Hematopoietic multipotent progenitor cell treated with erythropoietin and hydrocortisone succinate and interleukin-3 and kit ligand, for 4 days (in vitro differentiated cells): ENCODE measurements at regions not wholly inside any gene's neighbourhood (a gene's known extent, or its start where the extent isn't known, plus 50 kb on each side); places are given as distances from the start of the nearest gene placed in this dataset.
A peak's percentile ranks its signal among the peaks of the same experiment; 100 is the strongest.

Experiments used
- DNase-seq: peaks from one replicate; pipeline ENCODE4 v3.0.0-alpha.2; 2015

DNA sequence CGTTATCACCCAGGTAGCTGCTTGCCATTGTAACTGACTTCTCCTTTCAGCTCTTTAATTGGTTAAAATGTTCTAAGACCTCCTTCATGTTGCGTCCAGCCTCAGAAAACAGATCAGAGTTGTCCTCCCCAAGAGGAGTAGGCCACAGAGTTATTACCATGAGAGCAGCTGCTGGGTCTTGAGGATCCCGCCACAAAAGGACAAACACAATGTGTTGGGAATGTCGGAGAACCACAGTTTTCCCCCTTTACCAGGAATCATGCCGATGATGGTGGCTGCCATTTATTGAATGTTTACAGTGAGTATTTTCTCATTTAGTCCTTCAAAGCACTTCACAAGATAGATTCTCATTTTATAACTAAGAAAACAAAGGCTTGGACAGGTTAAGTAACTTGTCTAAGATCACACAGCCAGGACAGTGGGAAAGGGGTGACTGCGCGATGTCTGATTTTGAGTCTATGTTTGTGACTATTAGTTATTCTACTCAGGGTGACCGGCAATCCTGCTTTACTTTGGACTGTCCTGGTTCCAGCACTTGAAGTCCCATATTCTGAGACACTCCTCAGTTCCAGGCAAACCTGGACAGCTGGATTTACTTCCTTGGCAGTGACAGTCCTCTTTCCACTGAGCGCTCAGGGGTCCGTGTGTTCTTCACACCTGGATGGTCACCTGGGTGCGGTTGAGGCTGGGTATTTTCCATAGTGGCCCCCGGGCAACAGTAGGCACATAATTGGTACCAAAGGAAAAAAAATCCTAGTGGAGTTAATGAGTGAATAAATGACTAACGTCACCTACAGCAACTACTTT, 93.6 kb downstream of the LIPG start:
- DNase-seq: no peak

DNA sequence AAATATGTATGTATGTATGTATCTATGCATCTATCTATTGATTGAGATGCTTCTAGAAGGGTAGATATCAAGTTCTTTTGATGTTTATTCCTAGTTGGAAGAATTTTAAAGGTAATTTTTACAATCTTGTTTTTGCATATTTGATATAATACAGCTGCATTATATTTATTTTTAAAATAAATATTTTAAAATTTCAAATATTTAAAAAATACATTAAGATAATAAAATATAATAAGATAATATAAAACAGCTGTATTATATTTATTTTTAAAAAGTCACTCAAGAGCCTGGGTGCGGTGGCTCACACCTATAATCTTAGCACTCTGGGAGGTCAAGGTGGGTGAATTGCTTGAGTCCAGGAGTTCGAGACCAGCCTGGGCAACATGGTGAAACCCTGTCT, 92.5 kb downstream of the LIPG start:
- DNase-seq: no peak

DNA sequence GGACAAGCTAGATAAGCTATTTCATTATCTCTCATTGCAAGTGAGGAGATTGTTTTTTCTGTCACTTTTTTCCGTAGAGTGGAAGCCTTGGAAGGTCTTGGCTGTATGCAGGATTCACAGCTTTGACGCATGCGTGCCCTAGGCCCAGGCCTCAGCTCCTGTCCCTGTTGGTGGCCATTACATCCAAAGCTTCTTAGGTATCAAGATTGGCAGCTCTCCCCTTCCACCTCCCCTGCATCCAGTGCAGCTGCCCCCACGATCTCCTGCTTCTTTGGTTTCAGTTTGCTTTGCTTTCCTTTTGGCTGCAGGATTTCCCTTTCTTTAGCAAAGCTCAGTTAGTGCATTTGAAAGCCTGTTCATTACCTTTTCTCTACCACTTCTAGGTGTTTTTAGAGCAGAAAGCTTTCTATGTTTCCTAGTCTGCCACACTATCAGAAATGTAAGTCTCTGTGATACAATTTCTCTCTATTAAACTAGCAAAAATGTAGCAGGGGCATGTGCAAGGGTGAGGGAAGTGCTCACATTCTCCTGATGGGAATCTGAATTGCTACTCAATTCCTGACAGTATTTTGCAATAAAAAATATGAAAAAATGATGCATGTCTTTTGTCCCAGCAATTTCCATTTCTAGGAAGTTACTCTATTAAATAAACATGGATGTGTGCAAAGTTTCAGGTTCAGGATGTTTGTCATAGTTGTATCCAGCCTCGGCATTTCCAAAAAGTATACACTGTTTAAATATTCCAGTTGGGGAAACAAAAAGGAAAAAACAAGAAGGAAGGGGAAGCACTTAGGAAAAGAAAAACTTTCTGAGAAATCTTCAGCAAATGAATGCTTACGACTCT, 91.2 kb downstream of the LIPG start:
- DNase-seq: no peak

DNA sequence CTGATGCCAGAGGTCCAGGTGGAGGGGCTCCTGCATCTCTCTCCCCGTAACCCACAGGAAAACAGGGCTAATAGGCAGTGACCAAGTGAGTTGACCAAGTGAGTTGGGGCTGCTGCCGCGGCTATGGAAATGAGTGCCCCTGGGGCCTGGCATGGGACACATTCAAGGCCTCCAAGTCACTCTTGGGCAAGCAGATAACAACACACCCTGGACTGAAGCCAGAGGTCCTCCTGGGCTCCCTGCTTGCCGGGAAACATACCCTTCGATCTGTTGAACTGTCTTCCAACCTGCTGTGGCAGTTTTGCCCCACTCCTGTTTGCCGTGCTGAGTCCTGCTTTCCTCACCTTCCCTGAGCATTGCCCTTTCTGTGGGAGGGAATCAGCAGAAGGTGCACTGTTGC, 89.2 kb downstream of the LIPG start:
- no peak for DNase-seq

DNA sequence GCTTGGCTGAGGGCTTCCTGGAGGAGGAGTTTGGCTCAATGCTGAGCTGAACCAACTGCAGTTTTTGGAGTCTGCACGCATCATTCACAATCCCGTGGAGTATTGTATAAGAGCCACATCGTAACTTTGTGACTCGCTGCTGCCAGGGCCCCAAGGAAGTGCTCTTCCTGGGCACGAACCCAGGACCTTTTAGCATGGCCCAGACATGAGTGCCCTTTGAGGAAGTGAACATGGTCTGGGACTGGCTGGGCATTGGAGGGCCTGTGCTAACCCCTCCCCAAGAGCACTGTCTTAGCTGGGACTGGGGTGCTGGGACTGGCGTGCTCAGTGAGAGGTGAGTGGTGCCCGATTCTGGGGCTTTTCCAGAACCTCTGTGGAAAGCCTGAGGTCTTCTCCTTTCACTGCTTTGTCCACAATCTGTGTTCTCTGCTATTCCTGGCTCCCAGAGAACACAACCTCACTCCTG, 88.6 kb downstream of the LIPG start:
- no peak for DNase-seq

DNA sequence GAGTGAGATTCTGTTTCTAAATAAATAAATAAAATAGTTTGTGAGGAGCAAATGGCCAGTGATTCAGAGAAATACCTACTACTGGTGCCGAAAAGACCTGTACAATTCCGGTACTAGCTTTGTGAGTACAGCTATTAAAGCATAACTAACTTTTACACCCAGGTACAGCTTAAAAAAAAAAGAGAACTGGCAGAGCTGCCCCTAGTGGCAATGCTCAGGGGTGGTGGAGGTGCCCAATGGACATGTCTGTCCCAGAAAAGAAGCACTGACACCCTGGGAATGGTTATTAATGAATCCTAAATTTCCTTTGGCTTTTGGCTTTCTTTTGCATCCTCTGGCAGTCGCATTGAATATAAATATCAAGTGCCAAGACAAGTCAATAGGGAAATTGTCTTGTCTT, 87.0 kb downstream of the LIPG start:
- peak; percentile 8 for DNase-seq
